GM23338 (cell line): ENCODE measurements at regions not wholly inside any gene's neighbourhood (a gene's known extent, or its start where the extent isn't known, plus 50 kb on each side); places are given as distances from the start of the nearest gene placed in this dataset.

Source experiments
- ATAC-seq: fragments of 200-7000 bp; cut with Tn5 transposase; 3 replicates; pipeline ENCODE4 v1.9.1; 2020
- DNase-seq: peaks from one replicate; pipeline ENCODE4 v3.0.0-alpha.2; 2015; ENCODE audit warnings: low spot score
- H2AFZ ChIP-seq: fragments of 200-600 bp; sonication (generic); 2 replicates; pipeline ENCODE4 v1.8.0; 2016; ENCODE audit warnings: antibody characterized with exemption, mild to moderate bottlenecking, moderate library complexity
- H3F3A ChIP-seq: fragments of 200-600 bp; sonication (generic); replicated peaks from 2 replicates; pipeline ENCODE4 v1.8.0; 2017; ENCODE audit warnings: antibody characterized with exemption, mixed run types, low read depth
- H3K27ac ChIP-seq: fragments of 200-600 bp; sonication (generic); 2 replicates; pipeline ENCODE4 v1.6.1; 2016; ENCODE audit warnings: low read depth
- H3K27me3 ChIP-seq: fragments of 200-600 bp; sonication (generic); 2 replicates; pipeline ENCODE4 v1.8.0; 2016; ENCODE audit warnings: mild to moderate bottlenecking, mixed run types, moderate library complexity; ENCODE audit not compliant: insufficient read depth
- H3K36me3 ChIP-seq: fragments of 200-600 bp; sonication (generic); 2 replicates; pipeline ENCODE4 v1.8.0; 2016; ENCODE audit warnings: mild to moderate bottlenecking; ENCODE audit not compliant: insufficient read depth
- H3K4me1 ChIP-seq: fragments of 200-600 bp; sonication (generic); 2 replicates; pipeline ENCODE4 v1.8.0; 2016; ENCODE audit warnings: mild to moderate bottlenecking, moderate library complexity; ENCODE audit not compliant: insufficient read depth
- H3K4me2 ChIP-seq: fragments of 200-600 bp; sonication (generic); 2 replicates; pipeline ENCODE4 v1.7.1; 2017; ENCODE audit warnings: mixed run types
- H3K4me3 ChIP-seq: fragments of 200-600 bp; sonication (generic); 2 replicates; pipeline ENCODE4 v1.6.1; 2016; ENCODE audit warnings: mixed run types
- H3K79me2 ChIP-seq: fragments of 200-600 bp; sonication (generic); replicated peaks from 2 replicates; pipeline ENCODE4 v1.8.0; 2017; ENCODE audit warnings: mild to moderate bottlenecking; ENCODE audit not compliant: insufficient read depth
- H3K9me2 ChIP-seq: fragments of 200-600 bp; sonication (generic); 2 replicates; pipeline ENCODE4 v1.8.0; 2017; ENCODE audit not compliant: insufficient read depth
- H4K20me1 ChIP-seq: fragments of 200-600 bp; sonication (generic); replicated peaks from 2 replicates; pipeline ENCODE4 v1.8.0; 2017; ENCODE audit warnings: mild to moderate bottlenecking; ENCODE audit not compliant: insufficient read depth
- H3K27ac Mint-ChIP-seq: 2 replicates; pipeline ENCODE4 v1.8.0; 2020; ENCODE audit warnings: inconsistent platforms, mild to moderate bottlenecking, moderate library complexity, mixed read lengths
- H3K27me3 Mint-ChIP-seq: 3 replicates; pipeline ENCODE4 v1.8.0; 2022; ENCODE audit warnings: low read depth, mild to moderate bottlenecking, moderate library complexity, mixed read lengths, inconsistent platforms; ENCODE audit not compliant: insufficient read depth, poor library complexity
- H3K36me3 Mint-ChIP-seq: 3 replicates; pipeline ENCODE4 v1.8.0; 2021; ENCODE audit warnings: low read depth, mild to moderate bottlenecking, inconsistent platforms, moderate library complexity, mixed read lengths
- H3K4me1 Mint-ChIP-seq: 3 replicates; pipeline ENCODE4 v1.8.0; 2020; ENCODE audit warnings: mild to moderate bottlenecking, inconsistent platforms, mixed read lengths
- H3K4me3 Mint-ChIP-seq: 3 replicates; pipeline ENCODE4 v1.8.0; 2021; ENCODE audit warnings: moderate library complexity, mild to moderate bottlenecking, inconsistent platforms, mixed read lengths
- H3K9me3 Mint-ChIP-seq: 3 replicates; pipeline ENCODE4 v1.8.0; 2020; ENCODE audit warnings: moderate library complexity, mild to moderate bottlenecking, inconsistent platforms, mixed read lengths
- CREB1 ChIP-seq: fragments of 250-450 bp; sonication (Bioruptor Pico); IDR thresholded peaks from 2 replicates; pipeline ENCODE4 v1.5.0; 2020; ENCODE audit warnings: low read depth, mild to moderate bottlenecking, moderate library complexity
- EZH2 ChIP-seq: fragments of 200-600 bp; sonication (generic); IDR thresholded peaks from one replicate; pipeline ENCODE4 v1.8.0; 2017; ENCODE audit warnings: antibody characterized with exemption, mild to moderate bottlenecking, low read depth; ENCODE audit not compliant: unreplicated experiment
- JUNB ChIP-seq: IDR thresholded peaks from one replicate; pipeline ENCODE4 v1.6.1; 2016; ENCODE audit warnings: antibody characterized with exemption; ENCODE audit not compliant: unreplicated experiment
- POLR2AphosphoS5 ChIP-seq: IDR thresholded peaks from 2 replicates; pipeline ENCODE4 v1.6.1; 2016; ENCODE audit warnings: antibody characterized with exemption, low read depth
- REST ChIP-seq: IDR thresholded peaks from one replicate; pipeline ENCODE4 v1.6.1; 2018; ENCODE audit warnings: antibody characterized with exemption; ENCODE audit not compliant: unreplicated experiment
- STAT1 ChIP-seq: IDR thresholded peaks from one replicate; pipeline ENCODE4 v1.6.1; 2016; ENCODE audit warnings: antibody characterized with exemption; ENCODE audit not compliant: unreplicated experiment
- ZNF114 ChIP-seq: fragments of 250-450 bp; sonication (Bioruptor Pico); IDR thresholded peaks from 2 replicates; pipeline ENCODE4 v1.5.0; 2020; ENCODE audit warnings: mild to moderate bottlenecking, moderate library complexity
- ZNF331 ChIP-seq: fragments of 250-450 bp; sonication (Bioruptor Pico); IDR thresholded peaks from 2 replicates; pipeline ENCODE4 v1.5.0; 2020; ENCODE audit warnings: low read depth, mild to moderate bottlenecking, moderate library complexity
- ZNF462 ChIP-seq: fragments of 250-450 bp; sonication (Bioruptor Pico); IDR thresholded peaks from 2 replicates; pipeline ENCODE4 v1.5.0; 2020; ENCODE audit warnings: mild to moderate bottlenecking, moderate library complexity
- TF ChIP-seq, protein P1 (sequence below): IDR thresholded peaks from 2 replicates; pipeline ENCODE4 v1.6.1; 2016; ENCODE audit warnings: antibody characterized with exemption

DNA sequence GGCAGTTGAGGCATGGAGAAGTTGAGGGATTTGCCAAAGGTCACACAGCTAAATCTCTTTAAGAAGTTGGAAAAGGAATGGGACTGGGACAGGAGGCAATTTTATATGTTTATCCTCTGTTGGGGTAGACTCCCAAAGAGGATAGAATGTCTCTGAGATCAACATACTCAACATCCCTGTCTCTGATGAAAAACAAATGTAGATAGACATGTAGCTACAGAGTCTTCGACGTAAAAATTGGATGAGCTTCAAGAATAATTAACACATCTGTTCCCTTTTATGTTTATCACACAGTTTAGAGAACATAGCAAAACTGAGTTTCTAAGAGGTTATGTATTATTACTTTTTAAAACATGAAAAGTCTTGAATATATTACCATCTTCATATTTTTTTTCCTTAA lies 204.6 kb upstream of the CD180 start (continued):
- TF ChIP-seq ZNF462 (no peak), ZNF331 (no peak)

GRCh38 chr5:67400752-67401151 lies 204.2 kb upstream of the CD180 start:
- Histone ChIP-seq H3K36me3 (no peaks in the 10 kb centered on the region), H3K79me2 (no peaks in the 10 kb centered on the region), H4K20me1 (no peaks in the 10 kb centered on the region), H3F3A (no peaks in the 10 kb centered on the region), H3K9me2 (no peaks in the 10 kb centered on the region), H3K4me3 (no peak overlapping the region), H2AFZ (no peak overlapping the region), H3K27ac (no peak overlapping the region), H3K4me1 (peaks cover 19% of the 10 kb centered on the region), H3K27me3 (no peaks in the 10 kb centered on the region), H3K4me2 (no peak overlapping the region)
- ATAC-seq (no peak), DNase-seq (no peak)
- peaks cover 28% of the 10 kb centered on the region for H3K4me1 Mint-ChIP-seq
- H3K27me3 Mint-ChIP-seq: peaks cover 2% of the 10 kb centered on the region
- H3K9me3 Mint-ChIP-seq: no peaks in the 10 kb centered on the region
- no peaks in the 10 kb centered on the region for H3K36me3 Mint-ChIP-seq
- no peak overlapping the region for H3K4me3 Mint-ChIP-seq
- H3K27ac Mint-ChIP-seq: no peak overlapping the region
- TF ChIP-seq CREB1 (CRISPR knock-in tag): no peak
- TF ChIP-seq JUNB: no peak
- no peak for TF ChIP-seq ZNF114 (CRISPR knock-in tag)
- TF ChIP-seq, protein P1, sequence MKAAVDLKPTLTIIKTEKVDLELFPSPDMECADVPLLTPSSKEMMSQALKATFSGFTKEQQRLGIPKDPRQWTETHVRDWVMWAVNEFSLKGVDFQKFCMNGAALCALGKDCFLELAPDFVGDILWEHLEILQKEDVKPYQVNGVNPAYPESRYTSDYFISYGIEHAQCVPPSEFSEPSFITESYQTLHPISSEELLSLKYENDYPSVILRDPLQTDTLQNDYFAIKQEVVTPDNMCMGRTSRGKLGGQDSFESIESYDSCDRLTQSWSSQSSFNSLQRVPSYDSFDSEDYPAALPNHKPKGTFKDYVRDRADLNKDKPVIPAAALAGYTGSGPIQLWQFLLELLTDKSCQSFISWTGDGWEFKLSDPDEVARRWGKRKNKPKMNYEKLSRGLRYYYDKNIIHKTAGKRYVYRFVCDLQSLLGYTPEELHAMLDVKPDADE: no peak
- no peak for TF ChIP-seq POLR2AphosphoS5
- TF ChIP-seq STAT1: no peak
- no peak for TF ChIP-seq ZNF331
- no peak for TF ChIP-seq REST
- TF ChIP-seq EZH2: no peak
